ENCODE measurements at regions not wholly inside any gene's neighbourhood (a gene's known extent, or its start where the extent isn't known, plus 50 kb on each side); places are given as distances from the start of the nearest gene placed in this dataset.

GRCh38 chr10:83925133-83925532 lies 214.2 kb upstream of the GHITM start:
- H3K4me3 Mint-ChIP-seq = no peak overlapping the region
- H3K9me3 Mint-ChIP-seq = no peaks in the 10 kb centered on the region
- ATAC-seq (replicated peaks; ENCODE audit: extremely low read depth, poor library complexity, severe bottlenecking) = no peak
- H3K27me3 Mint-ChIP-seq = peaks cover 50% of the 10 kb centered on the region
- H3K27ac Mint-ChIP-seq (ENCODE audit: low read depth) = no peak overlapping the region
- no peak for DNase-seq (ENCODE audit: low spot score in 2 of 2)
- no peaks in the 10 kb centered on the region for H3K36me3 Mint-ChIP-seq (ENCODE audit: insufficient read depth)
- H3K4me1 Mint-ChIP-seq = no peaks in the 10 kb centered on the region

GRCh38 chr10:83926606-83927005 lies 212.7 kb upstream of the GHITM start:
- Mint-ChIP-seq H3K36me3 (ENCODE audit: insufficient read depth) (no peaks in the 10 kb centered on the region), H3K27ac (ENCODE audit: low read depth) (no peak overlapping the region), H3K27me3 (peaks cover 38% of the 10 kb centered on the region), H3K4me1 (no peaks in the 10 kb centered on the region), H3K9me3 (no peaks in the 10 kb centered on the region), H3K4me3 (no peak overlapping the region)
- ATAC-seq (replicated peaks; ENCODE audit: extremely low read depth, poor library complexity, severe bottlenecking) (no peak), DNase-seq (ENCODE audit: low spot score in 2 of 2) (no peak)

DNA sequence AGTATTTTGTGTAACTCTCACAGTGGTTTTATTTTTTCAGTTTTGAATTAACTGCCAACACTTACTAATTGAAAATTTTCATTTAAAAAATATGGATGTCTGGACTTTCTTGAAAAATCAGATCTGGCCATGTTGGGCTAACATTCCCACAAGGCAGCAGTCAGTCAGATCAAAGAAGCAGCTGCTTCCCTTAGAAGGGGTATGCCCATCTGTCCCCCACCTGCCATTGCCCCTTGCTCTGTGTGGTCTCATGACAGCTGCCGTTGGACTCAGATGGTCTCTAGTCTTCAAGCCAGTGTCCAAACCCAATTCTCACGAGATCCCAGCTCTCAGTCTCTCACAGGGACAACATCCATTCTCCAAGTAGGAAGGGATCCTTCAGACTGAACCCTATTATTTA lies 212.1 kb upstream of the GHITM start:
- ATAC-seq (replicated peaks; ENCODE audit: extremely low read depth, poor library complexity, severe bottlenecking) (no peak), DNase-seq (ENCODE audit: low spot score in 2 of 2) (no peak)
- H3K4me1 Mint-ChIP-seq = no peaks in the 10 kb centered on the region
- H3K4me3 Mint-ChIP-seq = no peak overlapping the region
- no peaks in the 10 kb centered on the region for H3K9me3 Mint-ChIP-seq
- no peaks in the 10 kb centered on the region for H3K36me3 Mint-ChIP-seq (ENCODE audit: insufficient read depth)
- H3K27ac Mint-ChIP-seq (ENCODE audit: low read depth) = no peak overlapping the region
- peaks cover 35% of the 10 kb centered on the region for H3K27me3 Mint-ChIP-seq

DNA sequence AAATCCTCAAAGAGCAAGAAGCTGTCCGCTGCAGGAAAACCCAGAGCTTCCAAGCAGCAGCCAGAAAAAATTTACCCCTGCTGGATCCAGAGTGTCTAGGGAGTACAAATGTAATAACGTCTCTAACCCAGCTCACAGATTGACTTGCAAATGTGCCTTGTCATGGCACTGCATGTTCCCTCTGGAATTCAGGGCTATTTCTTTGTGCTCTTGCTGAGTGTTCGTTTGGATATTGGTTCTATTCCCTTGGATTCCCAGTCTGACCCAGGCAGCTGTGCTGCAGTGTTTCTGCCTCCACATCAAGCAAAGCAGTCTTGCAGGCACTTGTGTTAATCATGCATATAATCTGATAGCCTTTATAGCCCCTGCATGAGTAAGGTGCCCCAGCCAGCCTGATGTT lies 209.9 kb upstream of the GHITM start:
- H3K36me3 Mint-ChIP-seq (ENCODE audit: insufficient read depth) = no peaks in the 10 kb centered on the region
- H3K27ac Mint-ChIP-seq (ENCODE audit: low read depth) = no peak overlapping the region
- no peaks in the 10 kb centered on the region for H3K9me3 Mint-ChIP-seq
- no peaks in the 10 kb centered on the region for H3K4me1 Mint-ChIP-seq
- peaks cover 27% of the 10 kb centered on the region for H3K27me3 Mint-ChIP-seq
- ATAC-seq (replicated peaks; ENCODE audit: extremely low read depth, poor library complexity, severe bottlenecking) = no peak
- DNase-seq (ENCODE audit: low spot score in 2 of 2) = no peak
- no peak overlapping the region for H3K4me3 Mint-ChIP-seq

- Mint-ChIP-seq H3K27me3 (peaks cover 16% of the 10 kb centered on the region), H3K27ac (ENCODE audit: low read depth) (no peak overlapping the region), H3K4me1 (no peaks in the 10 kb centered on the region), H3K4me3 (no peak overlapping the region), H3K36me3 (ENCODE audit: insufficient read depth) (no peaks in the 10 kb centered on the region), H3K9me3 (no peaks in the 10 kb centered on the region)
- DNase-seq (ENCODE audit: low spot score in 2 of 2) = no peak
- no peak for ATAC-seq (replicated peaks; ENCODE audit: extremely low read depth, poor library complexity, severe bottlenecking)
Observed at GRCh38 chr10:83931669-83932068, 207.6 kb upstream of the GHITM start.

DNA sequence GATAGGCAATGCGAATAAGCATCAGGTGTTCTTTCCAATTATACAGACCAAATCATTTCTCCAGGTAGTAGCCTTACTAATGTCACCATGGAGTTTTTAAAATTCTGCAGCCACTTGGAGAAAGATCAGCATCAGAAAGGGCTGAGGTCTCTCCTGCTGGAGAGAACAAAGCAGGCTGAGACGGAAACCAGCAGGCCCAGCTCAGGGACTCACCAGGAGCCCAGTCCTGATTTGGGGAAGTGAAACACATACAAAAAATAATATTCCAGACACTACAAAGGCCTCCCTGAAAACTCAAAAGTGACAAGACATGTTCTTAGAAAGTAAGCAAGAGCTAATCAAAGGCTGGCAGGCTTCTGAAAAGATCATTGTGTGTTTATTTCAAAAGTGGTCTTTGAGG lies 207.1 kb upstream of the GHITM start:
- Mint-ChIP-seq H3K36me3 (ENCODE audit: insufficient read depth) (no peaks in the 10 kb centered on the region), H3K27ac (ENCODE audit: low read depth) (no peak overlapping the region), H3K4me1 (no peaks in the 10 kb centered on the region), H3K9me3 (no peaks in the 10 kb centered on the region), H3K27me3 (peaks cover 16% of the 10 kb centered on the region), H3K4me3 (no peak overlapping the region)
- no peak for DNase-seq (ENCODE audit: low spot score in 2 of 2)
- ATAC-seq (replicated peaks; ENCODE audit: extremely low read depth, poor library complexity, severe bottlenecking) = no peak

DNA sequence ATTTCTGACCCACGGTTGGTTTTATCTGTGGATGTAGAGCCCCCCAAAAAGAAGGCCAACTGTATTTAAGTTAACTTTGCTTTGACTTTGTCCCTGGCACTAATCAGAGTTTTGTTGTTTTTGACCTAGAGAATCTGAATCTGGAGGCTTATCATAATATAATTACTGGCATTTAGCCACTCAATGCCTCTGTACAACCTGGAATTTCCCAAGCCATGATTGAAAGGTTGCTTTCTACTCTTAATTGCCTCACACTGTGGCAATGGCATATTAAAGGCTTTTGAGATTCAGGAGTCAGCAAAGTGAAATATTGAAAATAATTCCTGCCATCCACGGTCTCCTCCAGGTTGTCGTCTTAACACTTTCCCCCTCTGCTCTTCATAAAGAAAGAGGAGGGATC lies 205.2 kb upstream of the GHITM start:
- no peaks in the 10 kb centered on the region for H3K9me3 Mint-ChIP-seq

GRCh38 chr10:83934641-83935338 lies 204.5 kb upstream of the GHITM start:
- no peaks in the 10 kb centered on the region for H3K9me3 Mint-ChIP-seq
- no peak overlapping the region for H3K4me3 Mint-ChIP-seq
- H3K4me1 Mint-ChIP-seq = no peaks in the 10 kb centered on the region
- ATAC-seq (replicated peaks; ENCODE audit: extremely low read depth, poor library complexity, severe bottlenecking) (no peak), DNase-seq (ENCODE audit: low spot score in 2 of 2) (no peak)
- H3K36me3 Mint-ChIP-seq (ENCODE audit: insufficient read depth) = no peaks in the 10 kb centered on the region
- H3K27me3 Mint-ChIP-seq = peaks cover 5% of the 10 kb centered on the region
- no peak overlapping the region for H3K27ac Mint-ChIP-seq (ENCODE audit: low read depth)

More for the DNA sequence above, 205.2 kb upstream of the GHITM start:
- no peak overlapping the region for H3K4me3 Mint-ChIP-seq
- H3K27me3 Mint-ChIP-seq = peaks cover 12% of the 10 kb centered on the region
- no peak for ATAC-seq (replicated peaks; ENCODE audit: extremely low read depth, poor library complexity, severe bottlenecking)
- no peak overlapping the region for H3K27ac Mint-ChIP-seq (ENCODE audit: low read depth)
- no peaks in the 10 kb centered on the region for H3K4me1 Mint-ChIP-seq
- H3K36me3 Mint-ChIP-seq (ENCODE audit: insufficient read depth) = no peaks in the 10 kb centered on the region
- DNase-seq (ENCODE audit: low spot score in 2 of 2) = no peak

DNA sequence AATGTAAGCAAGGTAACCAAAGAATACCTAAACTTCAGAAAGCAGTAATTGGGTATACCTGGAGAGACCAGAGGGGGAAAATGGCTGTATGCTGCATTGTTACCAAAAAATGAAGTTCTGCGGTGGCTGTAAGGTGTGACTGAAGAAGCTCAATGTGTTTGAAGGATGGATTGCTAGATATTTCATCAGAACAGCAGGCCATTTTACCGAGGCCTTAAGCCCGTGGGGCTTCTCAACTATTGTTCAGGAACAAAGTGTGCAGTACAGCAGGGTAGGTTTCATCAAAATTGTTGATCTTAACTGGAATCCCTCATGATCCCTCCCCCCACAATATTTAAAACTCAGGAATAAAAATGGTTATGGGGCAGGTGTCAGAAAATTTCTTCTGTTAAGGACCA lies 204.0 kb upstream of the GHITM start:
- Mint-ChIP-seq H3K27ac (ENCODE audit: low read depth) (no peak overlapping the region), H3K36me3 (ENCODE audit: insufficient read depth) (no peaks in the 10 kb centered on the region), H3K4me3 (no peak overlapping the region), H3K4me1 (no peaks in the 10 kb centered on the region), H3K9me3 (no peaks in the 10 kb centered on the region), H3K27me3 (no peaks in the 10 kb centered on the region)
- DNase-seq (ENCODE audit: low spot score in 2 of 2) = no peak
- no peak for ATAC-seq (replicated peaks; ENCODE audit: extremely low read depth, poor library complexity, severe bottlenecking)

DNA sequence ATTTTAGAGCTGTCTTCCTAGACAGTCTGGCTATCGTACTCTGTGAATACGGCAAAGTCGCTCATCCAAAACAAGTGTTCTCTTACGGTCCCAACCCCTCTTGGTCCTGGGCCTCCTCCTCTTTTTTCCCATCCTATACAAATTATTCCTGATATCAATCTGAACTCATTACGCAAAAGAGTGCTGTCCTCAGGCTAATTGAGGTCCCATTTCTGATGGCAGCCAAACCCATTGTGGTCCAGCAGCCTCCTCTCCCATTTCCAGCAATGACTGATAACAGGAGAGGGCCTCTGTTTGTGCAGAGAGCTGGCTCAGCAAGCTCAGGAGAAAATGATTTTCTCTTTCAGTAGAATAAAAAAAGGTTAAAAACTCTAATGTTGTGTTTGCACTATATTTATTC lies 203.4 kb upstream of the GHITM start:
- H3K36me3 Mint-ChIP-seq (ENCODE audit: insufficient read depth) = no peaks in the 10 kb centered on the region
- H3K4me3 Mint-ChIP-seq = no peak overlapping the region
- no peaks in the 10 kb centered on the region for H3K4me1 Mint-ChIP-seq
- no peaks in the 10 kb centered on the region for H3K27me3 Mint-ChIP-seq
- DNase-seq (ENCODE audit: low spot score in 2 of 2) = no peak
- H3K9me3 Mint-ChIP-seq = no peaks in the 10 kb centered on the region
- no peak for ATAC-seq (replicated peaks; ENCODE audit: extremely low read depth, poor library complexity, severe bottlenecking)
- no peak overlapping the region for H3K27ac Mint-ChIP-seq (ENCODE audit: low read depth)

- Mint-ChIP-seq H3K9me3 (no peaks in the 10 kb centered on the region), H3K27ac (ENCODE audit: low read depth) (no peak overlapping the region), H3K4me1 (no peaks in the 10 kb centered on the region), H3K36me3 (ENCODE audit: insufficient read depth) (no peaks in the 10 kb centered on the region), H3K27me3 (no peaks in the 10 kb centered on the region), H3K4me3 (no peak overlapping the region)
- no peak for ATAC-seq (replicated peaks; ENCODE audit: extremely low read depth, poor library complexity, severe bottlenecking)
- no peak for DNase-seq (ENCODE audit: low spot score in 2 of 2)
Observed at GRCh38 chr10:83937161-83937560, 202.1 kb upstream of the GHITM start.

GRCh38 chr10:83937826-83938225 lies 201.5 kb upstream of the GHITM start:
- H3K36me3 Mint-ChIP-seq (ENCODE audit: insufficient read depth) = no peaks in the 10 kb centered on the region
- H3K4me1 Mint-ChIP-seq = no peaks in the 10 kb centered on the region
- H3K27ac Mint-ChIP-seq (ENCODE audit: low read depth) = no peak overlapping the region
- ATAC-seq (replicated peaks; ENCODE audit: extremely low read depth, poor library complexity, severe bottlenecking) = no peak
- no peaks in the 10 kb centered on the region for H3K9me3 Mint-ChIP-seq
- no peak for DNase-seq (ENCODE audit: low spot score in 2 of 2)
- H3K4me3 Mint-ChIP-seq = no peak overlapping the region
- peaks cover 3% of the 10 kb centered on the region for H3K27me3 Mint-ChIP-seq

DNA sequence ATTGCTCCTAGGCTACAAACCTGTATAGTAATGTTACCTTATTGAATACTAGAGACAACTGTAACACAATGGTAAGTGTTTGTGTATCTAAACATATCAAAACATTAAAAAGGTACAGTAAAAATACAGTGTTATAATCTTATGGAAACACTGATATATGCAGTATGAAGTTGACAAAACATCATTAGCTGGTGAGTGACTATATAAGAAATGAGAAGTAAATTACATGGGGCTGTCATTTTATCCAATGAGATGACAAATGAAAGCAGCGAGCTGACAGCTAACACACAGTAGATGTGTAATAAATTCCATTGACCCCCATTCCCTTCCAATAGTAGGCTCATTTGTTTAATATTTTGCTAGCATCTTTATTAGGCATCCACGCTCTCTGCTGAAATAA lies 198.1 kb upstream of the GHITM start:
- H3K9me3 Mint-ChIP-seq = no peaks in the 10 kb centered on the region
- H3K27me3 Mint-ChIP-seq = peaks cover 16% of the 10 kb centered on the region
- H3K4me1 Mint-ChIP-seq = no peaks in the 10 kb centered on the region
- DNase-seq (ENCODE audit: low spot score in 2 of 2) (no peak), ATAC-seq (replicated peaks; ENCODE audit: extremely low read depth, poor library complexity, severe bottlenecking) (no peak)
- H3K4me3 Mint-ChIP-seq = no peak overlapping the region
- no peak overlapping the region for H3K27ac Mint-ChIP-seq (ENCODE audit: low read depth)
- H3K36me3 Mint-ChIP-seq (ENCODE audit: insufficient read depth) = no peaks in the 10 kb centered on the region

DNA sequence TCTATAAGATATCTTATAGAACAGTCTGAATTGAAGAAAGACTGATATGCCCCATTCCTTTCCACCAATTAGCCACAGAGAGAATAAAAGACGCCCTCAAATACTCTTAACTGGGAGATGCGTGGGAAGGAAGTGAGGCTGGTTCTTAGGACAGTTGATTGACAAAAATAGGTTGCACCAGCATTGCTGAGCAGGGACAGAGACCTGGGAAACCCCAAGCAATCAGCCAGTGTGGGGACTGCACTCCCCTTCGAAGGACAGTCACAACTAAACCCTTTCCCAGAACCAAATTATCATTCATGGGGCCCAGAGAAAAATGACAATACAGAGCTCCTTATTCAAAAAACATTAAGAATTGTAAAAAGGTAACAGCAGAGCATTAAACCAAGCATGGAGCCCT lies 196.9 kb upstream of the GHITM start:
- H3K27ac Mint-ChIP-seq (ENCODE audit: low read depth) = no peak overlapping the region
- H3K36me3 Mint-ChIP-seq (ENCODE audit: insufficient read depth) = no peaks in the 10 kb centered on the region
- H3K4me3 Mint-ChIP-seq = no peak overlapping the region
- no peak for ATAC-seq (replicated peaks; ENCODE audit: extremely low read depth, poor library complexity, severe bottlenecking)
- no peak for DNase-seq (ENCODE audit: low spot score in 2 of 2)
- no peaks in the 10 kb centered on the region for H3K9me3 Mint-ChIP-seq
- no peaks in the 10 kb centered on the region for H3K4me1 Mint-ChIP-seq
- peaks cover 28% of the 10 kb centered on the region for H3K27me3 Mint-ChIP-seq
